HG03103 (cell line): ENCODE measurements at regions not wholly inside any gene's neighbourhood (a gene's known extent, or its start where the extent isn't known, plus 50 kb on each side); places are given as distances from the start of the nearest gene placed in this dataset.

Experiments used
- ATAC-seq: cut with Tn5 transposase; IDR thresholded peaks from one replicate; pipeline ENCODE4 v1.9.1; 2021; ENCODE audit warnings: low read depth; ENCODE audit not compliant: unreplicated experiment

GRCh38 chr12:46458500-46459102, 86.0 kb upstream of the SLC38A2 start:
- no peak for ATAC-seq

GRCh38 chr12:46457958-46458357, 85.4 kb upstream of the SLC38A2 start:
- ATAC-seq = no peak

GRCh38 chr12:46456356-46457334, 84.1 kb upstream of the SLC38A2 start:
- no peak for ATAC-seq

GRCh38 chr12:46455648-46456352, 83.2 kb upstream of the SLC38A2 start:
- no peak for ATAC-seq

- no peak for ATAC-seq
These were observed 82.4 kb upstream of the SLC38A2 start for GRCh38 chr12:46454981-46455380.

GRCh38 chr12:46453428-46453827, 80.9 kb upstream of the SLC38A2 start:
- ATAC-seq = no peak

GRCh38 chr12:46452776-46453175, 80.2 kb upstream of the SLC38A2 start:
- ATAC-seq = no peak

- no peak for ATAC-seq
These were observed 79.6 kb upstream of the SLC38A2 start for GRCh38 chr12:46452061-46452615.

- no peak for ATAC-seq
These were observed 78.9 kb upstream of the SLC38A2 start for GRCh38 chr12:46451276-46452021.

- ATAC-seq = no peak
These were observed 77.7 kb upstream of the SLC38A2 start for GRCh38 chr12:46450279-46450748.

GRCh38 chr12:46449856-46450255, 77.3 kb upstream of the SLC38A2 start:
- ATAC-seq = no peak

GRCh38 chr12:46449316-46449715, 76.7 kb upstream of the SLC38A2 start:
- no peak for ATAC-seq

- no peak for ATAC-seq
These were observed 74.1 kb upstream of the SLC38A2 start for GRCh38 chr12:46446645-46447044.

- ATAC-seq = no peak
These were observed 73.1 kb upstream of the SLC38A2 start for GRCh38 chr12:46445551-46446235.

- no peak for ATAC-seq
These were observed 72.5 kb upstream of the SLC38A2 start for GRCh38 chr12:46445093-46445492.

- ATAC-seq = no peak
These were observed 71.2 kb upstream of the SLC38A2 start for GRCh38 chr12:46443594-46444263.

GRCh38 chr12:46442738-46443137, 70.2 kb upstream of the SLC38A2 start:
- ATAC-seq = no peak

- no peak for ATAC-seq
These were observed 69.7 kb upstream of the SLC38A2 start for GRCh38 chr12:46442239-46442638.
